ENCODE measurements at regions not wholly inside any gene's neighbourhood (a gene's known extent, or its start where the extent isn't known, plus 50 kb on each side); places are given as distances from the start of the nearest gene placed in this dataset.

GRCh38 chr9:38253200-38253599 is 139.3 kb upstream of the ALDH1B1 start:
- no peak for TF ChIP-seq CTCF (IDR thresholded peaks at IDR 0.05; ENCODE audit: low read length)
- no peak for TF ChIP-seq EZH2 (IDR thresholded peaks at IDR 0.05; ENCODE audit: borderline replicate concordance, low read length)

Measured in OCI-LY1 (cell line).